T-helper 1 cell treated with Interleukin-12 subunit alpha and Interleukin-12 subunit beta and Interleukin-4 antibody, amounts not matched to agents 30 ng/mL and 1 ng/mL, for 36 hours (primary cell): ENCODE measurements at regions not wholly inside any gene's neighbourhood (a gene's known extent, or its start where the extent isn't known, plus 50 kb on each side); places are given as distances from the start of the nearest gene placed in this dataset.

Experiments used
- intact Hi-C: fragments of 100-400 bp; cut with micrococcal nuclease; formaldehyde crosslinking; loops from one replicate; pipeline ENCODE4 v1.15.1; 2024

- intact Hi-C loops: no loop called here
Observed at GRCh38 chr20:12020846-12021245, 103.2 kb downstream of the BTBD3 start.

- intact Hi-C loops: no loop called here
Observed at GRCh38 chr20:12022126-12022525, 104.4 kb downstream of the BTBD3 start.

- intact Hi-C loops: no loop called here
Observed at GRCh38 chr20:12023194-12023795, 105.6 kb downstream of the BTBD3 start.

- intact Hi-C loops: no loop called here
Observed at GRCh38 chr20:12028771-12029170, 111.1 kb downstream of the BTBD3 start.

GRCh38 chr20:12030470-12030869 lies 112.8 kb downstream of the BTBD3 start:
- intact Hi-C loops: no loop called here

- intact Hi-C loops: no loop called here
Observed at GRCh38 chr20:12036142-12036541, 118.4 kb downstream of the BTBD3 start.

- intact Hi-C loops: no loop called here
Observed at GRCh38 chr20:12037521-12037920, 119.8 kb downstream of the BTBD3 start.

GRCh38 chr20:12040261-12040660 lies 122.6 kb downstream of the BTBD3 start:
- intact Hi-C loops: no loop called here

GRCh38 chr20:12044969-12045368 lies 127.3 kb downstream of the BTBD3 start:
- intact Hi-C loops: no loop called here

- intact Hi-C loops: no loop called here
Observed at GRCh38 chr20:12047838-12048432, 130.2 kb downstream of the BTBD3 start.

- intact Hi-C loops: no loop called here
Observed at GRCh38 chr20:12049125-12049524, 131.4 kb downstream of the BTBD3 start.

GRCh38 chr20:12051206-12052163 lies 133.8 kb downstream of the BTBD3 start:
- intact Hi-C loops: no loop called here

GRCh38 chr20:12053353-12053752 lies 135.7 kb downstream of the BTBD3 start:
- intact Hi-C loops: no loop called here

- intact Hi-C loops: no loop called here
Observed at GRCh38 chr20:12054556-12054955, 136.9 kb downstream of the BTBD3 start.

- intact Hi-C loops: loop anchor here (1.0 kb wide), 1 partner anchor 27 kb away; no protein-coding TSS in a partner anchor
Observed at GRCh38 chr20:12055161-12055560, 137.5 kb downstream of the BTBD3 start.

- intact Hi-C loops: no loop called here
Observed at GRCh38 chr20:12056839-12057238, 139.1 kb downstream of the BTBD3 start.

GRCh38 chr20:12057778-12058177 lies 140.1 kb downstream of the BTBD3 start:
- intact Hi-C loops: no loop called here

GRCh38 chr20:12058216-12058615 lies 140.5 kb downstream of the BTBD3 start:
- intact Hi-C loops: no loop called here

- intact Hi-C loops: no loop called here
Observed at GRCh38 chr20:12061466-12061865, 143.8 kb downstream of the BTBD3 start.

GRCh38 chr20:12063106-12063684 lies 145.5 kb downstream of the BTBD3 start:
- intact Hi-C loops: no loop called here

GRCh38 chr20:12064540-12064939 lies 146.8 kb downstream of the BTBD3 start:
- intact Hi-C loops: no loop called here

GRCh38 chr20:12067686-12068085 lies 150.0 kb downstream of the BTBD3 start:
- intact Hi-C loops: no loop called here
